Heart left ventricle (tissue), 13 donors: ENCODE measurements at regions not wholly inside any gene's neighbourhood (a gene's known extent, or its start where the extent isn't known, plus 50 kb on each side); places are given as distances from the start of the nearest gene placed in this dataset.

Source experiments
- CTCF ChIP-seq, 12 donors: fragments of 200-600 bp; sonication (generic) in 4 of 12; IDR thresholded peaks; one replicate each; pipeline versions ENCODE4 v1.5.0 to v1.8.0; 2018 to 2022; ENCODE audit warnings: antibody characterized with exemption in 12 of 12, mild to moderate bottlenecking in 5 of 12
- POLR2A ChIP-seq, 2 donors: fragments of 450-650 bp; IDR thresholded peaks; one replicate each; pipeline ENCODE4 v1.6.1; 2017; ENCODE audit warnings: antibody characterized with exemption in 2 of 2, mild to moderate bottlenecking in 2 of 2, moderate library complexity in 2 of 2
- donor health status: ischemic (EF 13 %, LVEDD 7.1; RV severe dilation, severe dysfunction).
- donor health status: DM: no; HTN: yes; CAD: no.
- donor health status: DM: no; HTN: no; CAD: no.
- donor health status: ischemic (EF 25% LVEDD 6.9; RV normal size, moderate dysfunction).
- donor health status: ischemic (EF 25% LVEDD 5.7; RV mildly dilated, moderate dysfunction).
- donor health status: ischemic (EF 35%, LVEDD 5.7; RV mildly dilated, moderate dysfunction).
- donor health status: nonischemic (EF 11% LVEDD 7.7; RV severe dilation, severe dysfunction).
- donor health status: DM: yes; HTN: yes; CAD: no.
- donor health status: PGD.
- donor health status: ischemic (EF 29% LVEDD 5.4; RV normal size, mild dysfunction).
- donor health status: nonischemic (EF 23%, LVEDD 6.1; RV moderate dilation, normal function).

- TF ChIP-seq CTCF (IDR thresholded peaks at IDR 0.05) (peak; percentile 28 to 73 (median 58)), POLR2A (IDR thresholded peaks at IDR 0.05) (no peak)
Measured at GRCh38 chr4:43132010-43132582, 239.6 kb downstream of the GRXCR1 start.
